ENCODE measurements at regions not wholly inside any gene's neighbourhood (a gene's known extent, or its start where the extent isn't known, plus 50 kb on each side); places are given as distances from the start of the nearest gene placed in this dataset.
"Not testable (repeated sequence)": the region's sequence is repeated elsewhere in the genome, so short reads cannot be mapped to it uniquely, and the experiment has no call there.

DNA sequence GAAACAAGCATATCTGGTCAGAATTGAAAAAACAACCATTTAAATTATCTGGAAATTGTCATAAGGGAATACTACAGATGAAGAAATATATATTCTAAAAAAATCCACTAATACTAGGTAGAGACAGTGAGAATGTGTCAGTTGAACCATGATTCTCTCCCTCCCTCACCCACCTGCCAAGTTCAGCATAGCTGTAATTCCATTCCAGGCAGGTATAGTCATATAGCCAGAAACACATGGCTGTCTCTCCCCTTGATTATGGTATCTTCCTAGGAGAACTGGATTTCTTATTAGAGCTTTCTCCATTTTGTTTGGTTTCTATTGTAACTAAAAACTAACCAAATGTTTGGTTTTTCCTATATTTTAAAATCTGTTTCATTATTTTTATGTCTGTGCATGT lies 509.2 kb downstream of the CDH10 start:
- DNase-seq (ENCODE audit: low read depth): no peak

DNA sequence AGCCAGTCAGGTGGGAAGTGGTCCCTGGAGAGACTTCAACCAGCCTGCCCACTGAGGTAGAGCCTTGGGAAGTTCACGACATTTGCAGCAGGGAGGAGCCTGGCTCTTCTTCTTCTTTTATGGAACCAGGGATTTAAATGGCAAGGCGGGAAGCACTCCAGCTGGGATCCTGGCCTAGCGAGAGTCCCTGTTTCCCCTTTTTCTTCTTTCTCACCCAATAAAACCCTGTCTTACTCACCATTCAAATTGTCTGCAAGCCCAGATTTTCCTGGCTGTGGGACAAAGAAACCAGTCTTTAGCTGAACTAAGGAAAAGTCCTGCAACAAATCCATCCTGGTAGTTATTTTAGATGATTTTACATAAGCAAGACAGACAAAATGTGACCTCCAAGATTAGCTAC lies 503.7 kb downstream of the CDH10 start:
- DNase-seq (ENCODE audit: low read depth): no peak

DNA sequence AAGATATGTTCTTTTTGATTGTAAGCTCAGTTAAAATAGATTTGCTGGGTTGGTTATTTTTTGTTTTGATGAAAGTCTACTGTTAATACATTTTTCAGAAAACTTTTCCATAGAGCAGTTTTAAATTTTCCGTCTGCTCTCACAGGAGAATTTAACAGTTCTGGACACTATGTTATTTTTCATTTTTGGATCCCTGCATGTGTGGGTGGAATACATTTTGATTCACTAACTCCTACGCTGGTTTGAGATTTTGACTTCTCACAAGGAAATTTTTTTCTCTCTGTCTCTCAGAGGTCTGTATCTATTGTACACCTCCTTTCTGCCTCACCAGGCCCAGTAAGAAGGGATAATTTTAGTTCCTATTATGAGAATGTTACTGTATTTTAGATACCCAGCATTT lies 502.4 kb downstream of the CDH10 start:
- no peak for DNase-seq (ENCODE audit: low read depth)

DNA sequence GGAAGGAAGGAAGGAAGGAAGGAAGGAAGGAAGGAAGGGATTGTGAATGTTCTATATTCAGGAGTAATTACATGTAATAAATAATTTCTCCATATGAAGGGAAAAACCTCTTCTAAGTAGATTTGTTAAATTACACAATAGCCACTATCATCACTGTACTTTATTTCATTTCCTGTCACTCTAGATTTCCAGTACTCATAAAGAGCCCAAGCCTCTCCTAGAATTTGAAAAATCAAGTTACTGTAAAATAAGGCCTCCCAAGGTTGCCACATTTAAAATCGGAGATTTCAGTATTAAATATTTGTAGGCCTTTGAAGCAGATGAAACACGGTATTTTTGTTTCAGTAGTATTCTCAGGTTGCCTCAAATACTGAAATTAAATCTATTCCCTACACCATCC lies 499.0 kb downstream of the CDH10 start:
- DNase-seq (ENCODE audit: low read depth): no peak

DNA sequence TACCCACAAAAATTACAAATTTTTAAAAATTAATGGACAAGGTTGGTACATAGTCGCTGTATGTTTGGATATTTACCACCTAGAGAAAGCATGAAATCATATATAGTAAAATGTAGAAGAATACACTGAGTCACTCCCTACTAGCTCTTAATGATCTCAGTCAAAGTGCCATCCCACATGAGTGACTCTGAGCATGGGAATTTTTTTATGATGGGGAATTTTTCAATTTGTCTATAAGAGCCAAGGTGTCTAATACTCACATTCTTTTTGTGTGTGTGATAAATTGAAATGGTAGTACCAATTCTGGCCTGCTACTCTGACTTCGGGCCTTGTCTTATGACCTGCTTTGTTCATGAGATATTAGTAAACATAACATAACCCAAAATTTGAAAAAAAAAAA lies 483.2 kb downstream of the CDH10 start:
- no peak for DNase-seq (ENCODE audit: low read depth)

DNA sequence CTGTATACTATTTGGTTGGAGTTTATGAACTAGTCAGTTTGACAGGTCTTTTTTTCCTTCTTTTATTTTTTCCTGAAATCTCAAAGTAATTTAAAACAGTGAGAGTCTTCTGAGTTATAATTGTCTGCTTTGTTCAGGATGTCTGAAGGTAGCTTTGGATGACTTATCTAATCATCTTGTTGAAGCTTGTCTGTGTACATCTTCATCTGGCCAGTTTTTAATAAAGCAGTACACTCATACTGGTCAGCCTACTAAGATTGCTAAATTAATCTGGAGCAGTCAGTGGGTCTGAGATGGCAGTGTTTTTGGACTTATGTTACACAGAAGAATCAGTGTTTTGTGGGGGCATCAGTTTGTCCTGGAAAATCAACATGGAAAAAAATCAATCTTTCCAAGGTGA lies 482.4 kb downstream of the CDH10 start:
- no peak for DNase-seq (ENCODE audit: low read depth)

DNA sequence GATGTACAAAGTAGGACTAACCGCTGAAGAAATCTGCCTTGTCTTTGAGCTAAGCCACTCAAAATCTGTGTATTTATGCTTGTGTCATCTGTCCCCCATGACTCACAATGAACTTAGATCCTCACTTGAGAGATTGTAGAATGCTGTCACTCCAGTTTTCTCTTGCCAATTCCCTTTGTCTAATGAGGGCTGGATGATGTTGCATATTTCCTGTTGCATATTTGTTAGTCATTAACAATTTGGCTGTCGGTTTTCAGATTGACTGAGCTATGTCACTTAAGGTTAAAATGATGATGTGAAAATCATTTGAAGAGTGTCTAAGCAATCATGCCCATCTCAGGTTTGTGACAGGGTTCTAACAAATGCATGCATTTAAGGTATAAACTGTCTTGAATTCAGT lies 481.7 kb downstream of the CDH10 start:
- no peak for DNase-seq (ENCODE audit: low read depth)

DNA sequence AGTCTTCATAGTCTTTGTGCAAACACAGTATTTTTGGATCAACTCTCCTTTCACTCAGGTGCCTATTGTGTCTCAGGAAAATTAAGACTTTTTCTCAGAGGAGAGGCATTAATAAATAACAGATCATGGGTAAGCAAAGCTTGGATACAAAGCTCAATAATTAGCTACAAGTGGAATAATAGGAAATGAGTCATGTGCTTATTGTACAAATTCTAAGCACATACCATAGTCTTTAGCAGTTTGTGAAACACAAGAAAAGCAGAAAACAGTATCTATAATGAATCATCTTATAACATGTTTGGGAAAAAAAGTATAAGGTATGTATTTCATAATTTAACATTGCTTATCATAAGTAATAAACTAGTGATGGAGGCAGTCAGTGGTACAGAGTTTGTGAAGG lies 477.0 kb downstream of the CDH10 start:
- no peak for DNase-seq (ENCODE audit: low read depth)

DNA sequence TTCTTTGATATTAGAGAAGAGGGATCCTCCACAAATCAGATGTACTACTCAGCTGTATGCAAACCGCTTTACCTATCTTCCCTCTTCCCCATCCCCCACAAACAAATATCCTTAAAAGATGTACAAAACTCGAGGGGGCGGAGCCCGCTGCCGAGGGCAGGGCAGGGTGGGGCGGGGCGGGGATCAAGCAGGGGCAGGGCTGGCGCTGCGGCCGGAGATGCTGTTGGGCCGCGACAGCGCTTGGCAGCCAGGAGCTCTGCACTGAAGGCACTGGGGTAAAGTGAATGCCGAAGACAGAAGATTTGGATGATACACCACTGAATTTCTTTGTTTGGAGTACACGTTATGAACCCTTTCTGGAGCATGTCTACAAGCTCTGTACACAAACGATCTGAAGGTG lies 474.8 kb downstream of the CDH10 start:
- no peak for DNase-seq (ENCODE audit: low read depth)

DNA sequence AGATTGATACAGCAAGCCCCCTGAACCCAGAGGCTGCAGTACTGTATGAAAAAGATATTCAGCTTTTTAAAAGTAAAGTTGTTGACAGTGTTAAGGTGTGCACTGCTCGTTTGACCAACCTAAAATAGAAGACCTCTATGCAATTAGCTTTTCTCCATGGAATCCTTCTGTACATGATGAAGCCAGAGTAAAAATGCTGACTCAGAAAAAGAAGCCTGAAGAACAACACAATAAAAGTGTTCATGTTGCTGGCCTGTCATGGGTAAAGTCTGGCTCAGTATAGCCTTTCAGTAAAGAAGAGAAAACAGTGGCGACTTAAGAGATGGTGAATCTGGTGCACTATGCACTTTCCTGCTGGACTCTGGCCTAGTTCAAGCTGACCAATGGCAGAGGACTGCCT lies 473.8 kb downstream of the CDH10 start:
- not testable (repeated sequence) for DNase-seq (ENCODE audit: low read depth)

DNA sequence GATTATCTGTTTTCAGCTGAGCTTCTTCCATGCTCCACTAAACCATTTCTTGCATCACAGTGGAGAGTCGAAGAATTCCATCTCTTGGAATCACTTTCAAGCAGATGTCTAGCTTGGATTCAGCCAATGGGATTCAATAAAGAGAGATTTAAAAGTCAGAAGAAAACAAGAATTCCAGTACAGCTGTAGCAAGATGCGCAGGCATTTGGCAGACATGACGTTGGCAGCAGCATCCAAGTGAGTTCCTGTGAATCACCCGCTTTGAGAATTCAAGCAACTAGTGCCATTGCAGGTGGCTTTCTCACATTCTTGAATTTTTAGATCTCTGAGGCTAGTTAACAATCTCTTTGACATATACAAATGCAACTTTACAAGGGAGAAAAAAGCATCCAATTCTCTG lies 467.0 kb downstream of the CDH10 start:
- DNase-seq (ENCODE audit: low read depth): no peak

DNA sequence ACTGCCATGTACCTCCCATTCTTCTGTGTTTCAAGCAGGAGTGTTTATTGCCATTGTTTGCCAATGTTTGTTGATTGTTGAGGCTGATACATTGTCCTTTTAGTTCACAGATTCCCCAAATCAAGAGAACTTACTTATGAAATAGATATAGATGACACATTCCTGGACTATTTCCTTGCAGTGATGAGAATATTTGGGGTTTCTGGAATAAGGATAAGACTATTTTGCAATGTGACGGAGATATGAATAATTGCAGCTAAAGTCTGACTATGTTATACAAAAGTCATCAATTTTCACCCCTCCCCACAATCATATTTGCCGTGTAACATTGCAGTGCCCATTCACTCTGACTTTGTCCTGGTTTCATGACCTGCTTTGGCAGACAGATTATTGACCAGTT lies 460.8 kb downstream of the CDH10 start:
- DNase-seq (ENCODE audit: low read depth): no peak

DNA sequence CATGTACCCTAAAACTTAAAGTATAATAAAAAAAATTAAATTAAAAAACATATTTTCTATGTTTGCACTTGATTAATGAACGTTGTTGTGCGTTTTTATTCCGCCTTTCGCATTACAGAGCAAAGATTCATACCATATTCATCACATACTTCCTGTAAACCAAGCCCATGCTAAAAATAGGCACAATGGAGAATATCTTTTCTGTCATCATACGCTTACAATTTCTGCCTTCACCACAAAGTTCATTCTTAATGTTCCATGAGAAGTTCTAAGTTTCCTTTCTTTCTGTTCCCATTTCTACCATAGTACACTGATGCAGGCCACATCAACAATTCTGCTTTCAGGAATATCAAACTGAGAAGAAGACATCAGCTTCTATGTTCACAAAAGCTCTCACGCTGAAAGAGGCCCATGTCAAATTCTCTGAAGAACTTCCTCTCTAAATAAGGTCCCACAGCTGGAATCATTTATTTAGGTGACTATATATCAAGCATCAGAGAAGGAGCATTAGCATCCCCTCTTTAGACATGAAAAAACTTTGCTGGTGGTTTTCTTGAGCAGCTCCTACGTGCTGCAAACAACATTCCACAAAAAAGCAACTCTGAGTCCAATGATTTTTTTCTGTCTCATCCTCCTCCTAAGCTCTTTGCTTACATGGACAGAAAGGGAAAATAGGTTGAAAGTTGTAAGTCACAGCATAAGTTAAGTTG lies 456.4 kb downstream of the CDH10 start:
- DNase-seq (ENCODE audit: low read depth): no peak

DNA sequence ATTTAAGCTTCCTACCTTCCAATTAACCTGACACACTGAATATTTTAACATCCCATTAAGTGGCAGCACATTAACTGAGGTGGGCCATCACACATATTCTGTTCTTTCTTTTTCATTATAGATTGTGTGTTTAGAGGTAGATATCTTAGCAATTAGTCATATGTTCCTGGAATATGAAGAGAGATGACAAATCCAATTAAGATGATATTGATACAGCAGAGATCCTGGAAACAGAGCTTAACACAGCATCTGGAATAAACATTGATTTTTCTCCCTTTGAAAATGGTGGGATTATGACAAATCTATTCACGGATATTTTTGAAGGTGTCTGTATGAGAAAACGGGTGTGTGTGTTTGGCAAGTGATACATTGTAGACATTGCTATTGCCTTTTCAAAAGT lies 448.0 kb downstream of the CDH10 start:
- no peak for DNase-seq (ENCODE audit: low read depth)

DNA sequence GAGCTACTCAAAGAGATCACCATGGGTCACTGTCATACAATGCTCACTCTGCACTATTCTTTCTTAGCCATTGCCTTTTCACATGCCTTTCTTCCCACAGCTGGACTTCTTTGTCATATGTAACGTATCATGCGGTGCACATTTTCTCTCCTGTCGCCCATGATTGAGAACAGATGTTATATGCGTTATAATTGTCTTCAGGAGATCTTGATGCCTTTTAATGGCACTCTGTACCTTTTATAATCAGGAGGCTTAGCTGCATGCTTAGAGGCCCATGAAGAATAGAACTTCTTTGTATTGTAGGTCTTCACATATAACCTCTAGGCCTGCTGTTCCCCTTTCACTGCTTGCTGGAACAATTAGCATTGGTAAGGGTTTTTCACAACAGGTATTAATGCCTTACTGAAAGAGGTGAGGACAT lies 436.1 kb downstream of the CDH10 start:
- no peak for DNase-seq (ENCODE audit: low read depth)

DNA sequence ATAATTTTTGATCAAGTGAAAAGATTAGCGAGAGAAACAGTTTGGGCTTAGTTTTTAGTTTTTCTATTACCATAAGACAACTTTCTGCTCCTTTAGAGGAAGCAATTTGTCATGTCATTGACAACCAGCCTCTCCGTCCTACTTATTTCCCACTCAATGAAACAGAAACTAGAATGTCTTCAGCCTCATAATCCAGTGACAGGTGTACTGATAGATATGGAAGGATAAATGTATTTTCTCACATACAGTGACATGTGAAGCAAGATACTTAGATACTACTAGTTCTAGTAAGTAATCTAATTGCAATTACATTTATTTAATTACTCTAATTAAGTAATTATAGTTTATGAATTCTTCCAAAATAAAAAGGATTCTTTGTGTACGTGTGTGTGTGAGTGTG lies 429.7 kb downstream of the CDH10 start:
- no peak for DNase-seq (ENCODE audit: low read depth)

DNA sequence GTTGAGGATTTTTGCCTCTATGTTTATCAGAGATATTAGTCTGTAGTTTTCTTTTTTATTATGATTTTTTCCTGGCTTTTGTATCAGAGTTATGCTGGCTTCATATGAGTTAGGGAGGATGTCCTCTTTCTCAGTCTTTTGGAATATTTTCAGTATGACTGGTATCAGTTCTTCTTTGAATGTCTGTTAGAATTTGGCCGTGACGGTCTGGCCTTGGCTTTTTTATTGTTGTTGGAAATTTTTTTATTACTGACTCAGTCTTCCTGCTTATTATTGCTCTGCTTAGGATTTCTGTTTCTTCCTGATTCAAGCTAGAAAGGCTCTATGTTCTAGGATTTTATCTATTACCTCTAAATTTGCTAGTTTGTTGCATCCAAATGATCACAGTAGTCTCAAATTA lies 421.9 kb downstream of the CDH10 start:
- DNase-seq (ENCODE audit: low read depth): no peak

DNA sequence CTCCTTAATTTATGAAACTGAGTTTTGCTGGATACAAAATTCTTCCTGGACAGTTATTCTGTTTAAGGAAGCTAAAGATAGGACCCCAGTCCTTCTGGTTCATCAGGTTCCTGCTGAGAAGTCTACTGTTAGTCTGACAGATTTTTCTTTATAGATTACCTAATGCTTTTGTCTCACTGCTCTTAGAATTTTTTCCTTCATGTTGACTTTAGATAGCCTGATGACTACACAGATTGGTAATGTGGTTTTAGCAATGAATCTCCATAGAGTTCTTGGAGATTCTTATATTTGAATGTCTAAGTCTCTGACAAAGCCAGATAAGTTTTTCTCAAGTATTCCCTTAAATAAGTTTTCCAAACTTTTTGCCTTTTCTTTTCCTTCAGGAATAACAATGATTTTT lies 419.7 kb downstream of the CDH10 start:
- DNase-seq (ENCODE audit: low read depth): no peak

DNA sequence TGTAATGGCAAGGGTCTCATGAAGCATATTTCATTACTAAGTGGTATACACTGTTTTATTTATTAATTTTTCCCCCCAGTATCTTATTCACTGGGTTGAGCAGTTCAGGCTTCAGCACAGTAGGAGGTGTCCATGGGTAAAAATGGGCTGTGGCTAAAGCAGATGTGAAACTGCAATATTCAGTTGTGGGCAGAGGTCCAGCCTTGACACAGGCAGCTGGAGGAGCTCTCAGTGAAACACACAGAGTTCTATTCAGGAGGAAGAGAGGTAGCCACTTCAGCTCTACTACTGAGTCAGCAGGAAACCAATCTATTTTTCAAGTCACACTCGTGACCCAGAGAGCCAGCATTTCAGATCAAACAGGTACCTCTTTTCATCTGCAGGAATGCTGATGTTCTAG lies 418.3 kb downstream of the CDH10 start:
- no peak for DNase-seq (ENCODE audit: low read depth)

DNA sequence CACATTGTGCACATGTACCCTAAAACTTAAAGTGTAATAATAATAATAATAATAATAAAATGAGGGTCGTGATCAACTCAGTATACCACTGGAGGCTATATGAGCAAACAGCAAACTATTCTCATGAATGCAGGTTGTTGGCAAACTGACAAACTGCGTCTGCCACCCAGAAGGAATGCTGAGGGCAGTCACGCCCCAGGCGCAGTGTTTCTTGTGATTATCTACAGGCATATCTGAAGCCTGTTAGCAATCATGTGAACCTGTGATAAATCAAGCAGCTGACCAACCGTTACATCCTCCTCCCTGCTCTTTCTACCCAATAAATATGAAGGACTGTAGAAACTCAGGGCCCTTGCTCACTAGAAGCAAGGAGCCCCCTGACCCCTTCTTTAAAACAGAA lies 416.9 kb downstream of the CDH10 start:
- not testable (repeated sequence) for DNase-seq (ENCODE audit: low read depth)

DNA sequence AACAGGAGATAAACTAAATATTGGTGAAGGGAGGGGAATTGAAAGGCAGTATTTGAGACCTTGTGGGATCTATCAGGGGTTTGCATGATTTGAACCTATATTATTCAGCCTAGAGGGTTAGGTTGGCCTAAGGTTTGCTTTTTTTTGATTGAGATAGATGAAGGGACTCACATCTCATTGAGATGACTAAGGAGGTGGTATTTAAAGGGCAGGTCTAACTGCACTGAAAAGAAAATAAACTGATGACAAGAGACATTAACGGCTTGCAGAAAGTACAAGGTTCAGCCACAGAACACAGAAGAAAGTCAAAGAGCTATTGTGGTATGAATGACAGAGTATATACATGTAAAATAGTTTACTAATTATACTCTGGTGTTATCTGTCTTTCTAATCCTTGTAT lies 412.7 kb downstream of the CDH10 start:
- no peak for DNase-seq (ENCODE audit: low read depth)

DNA sequence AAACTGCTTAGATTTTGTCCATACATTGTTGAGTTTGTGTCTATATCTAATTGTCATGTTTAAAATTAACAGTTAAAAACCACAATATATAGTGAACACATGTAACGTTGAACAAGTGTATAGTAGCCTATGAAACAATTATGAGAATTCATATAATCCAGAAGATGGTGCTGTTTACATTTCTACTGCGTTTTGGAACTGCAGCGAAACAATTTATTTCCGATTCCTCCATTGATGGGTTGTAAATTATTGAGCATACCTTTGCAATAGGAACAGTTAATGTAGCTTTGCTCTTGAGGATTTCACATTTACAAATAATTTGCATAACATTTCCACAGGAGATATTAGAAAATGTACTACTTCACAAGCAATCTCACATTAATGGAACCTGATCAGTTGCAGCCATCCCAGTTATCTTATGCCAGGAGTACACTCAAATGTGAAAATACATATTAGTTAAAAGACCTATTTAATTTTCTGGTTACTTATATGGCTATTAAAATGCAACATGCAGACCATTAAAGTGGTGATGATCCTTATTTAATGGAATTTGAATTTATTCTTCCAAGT lies 411.8 kb downstream of the CDH10 start:
- no peak for DNase-seq (ENCODE audit: low read depth)

DNA sequence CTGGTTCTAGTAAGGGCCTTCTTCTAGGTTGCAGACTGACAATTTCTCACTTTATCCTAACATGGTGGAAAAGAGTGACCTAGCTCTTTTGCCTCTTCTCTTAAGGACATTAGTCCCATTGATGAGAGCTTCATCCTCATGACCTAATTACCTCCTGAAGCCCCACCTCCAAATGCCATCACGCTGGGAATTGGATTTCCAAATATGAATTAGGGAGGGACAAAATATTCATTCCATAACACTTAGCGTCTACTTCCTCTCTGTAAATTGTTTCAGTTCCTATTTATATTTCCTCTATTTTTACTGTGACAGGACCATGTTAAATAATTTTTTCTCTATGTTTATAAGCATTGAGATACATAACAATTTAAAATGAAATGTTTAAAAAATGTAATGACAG lies 408.8 kb downstream of the CDH10 start:
- DNase-seq (ENCODE audit: low read depth): no peak

DNA sequence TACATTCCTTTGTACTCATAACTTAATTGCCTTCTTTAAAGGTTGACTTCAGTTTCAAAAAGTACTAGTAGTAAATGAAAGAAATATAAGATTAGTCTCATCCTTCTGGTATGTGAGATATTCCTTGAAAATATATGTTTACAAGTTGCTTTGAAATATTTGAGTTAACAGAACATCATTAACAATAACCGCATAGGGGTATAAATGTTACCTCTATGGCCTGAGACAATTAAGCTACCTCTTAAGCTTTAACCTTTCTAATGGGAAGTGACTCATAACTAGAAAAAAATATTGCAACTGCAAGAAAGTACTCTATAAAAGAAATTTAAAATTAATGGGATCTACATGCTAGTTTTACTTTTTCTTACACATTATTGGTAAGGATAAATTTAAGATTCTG lies 399.0 kb downstream of the CDH10 start:
- DNase-seq (ENCODE audit: low read depth): no peak
